NCI-H1694 (cell line): ENCODE measurements at regions not wholly inside any gene's neighbourhood (a gene's known extent, or its start where the extent isn't known, plus 50 kb on each side); places are given as distances from the start of the nearest gene placed in this dataset.
A peak's percentile ranks its signal among the peaks of the same experiment; 100 is the strongest.

Experiments
- DNase-seq: peaks from one replicate; lab custom pipeline; 2025; lab: John Stamatoyannopoulos, UW

DNA sequence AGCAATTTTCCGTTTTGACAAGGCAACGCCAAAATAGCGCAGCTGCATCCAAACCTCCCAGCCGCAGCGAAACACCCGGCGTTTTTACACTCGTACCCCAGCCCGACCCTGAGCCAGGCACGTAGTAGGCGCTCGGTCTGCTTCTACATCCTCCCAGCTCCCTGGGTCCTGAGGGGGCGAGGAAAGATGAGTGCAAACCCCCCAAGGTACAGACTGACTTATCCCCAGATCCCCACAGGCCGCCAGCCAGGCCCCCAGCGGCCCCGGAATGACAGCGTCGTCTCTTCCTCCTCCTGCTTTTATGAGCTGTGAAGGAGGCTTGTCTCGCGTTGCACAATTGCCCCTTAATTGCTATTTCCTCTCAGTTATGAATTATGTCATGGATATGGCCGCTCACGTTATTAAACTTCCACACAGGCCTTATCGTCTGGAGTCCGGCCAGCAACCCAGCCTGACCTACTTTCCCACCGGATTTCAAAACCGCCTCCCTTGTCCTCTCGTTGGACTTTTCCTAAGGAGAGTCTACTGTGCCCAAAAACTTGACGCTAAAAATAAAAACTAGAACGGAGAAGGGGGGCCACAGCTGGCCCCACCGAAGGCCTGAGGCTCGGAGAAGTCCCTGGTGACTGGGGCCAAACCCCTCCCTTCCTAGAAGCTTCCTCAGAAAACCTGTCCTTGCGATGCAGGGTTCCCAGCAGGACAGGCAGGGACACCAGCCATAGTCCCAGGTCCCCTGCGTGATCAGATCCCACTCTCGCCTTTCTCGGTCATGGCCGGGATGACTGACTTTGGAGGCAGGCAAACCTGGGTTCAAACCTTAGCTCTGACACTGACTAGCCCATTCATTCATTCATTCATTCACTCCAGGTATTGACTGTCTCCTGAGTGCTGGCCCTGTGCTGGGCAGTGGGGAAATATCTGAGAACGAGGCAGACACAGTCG, 130.9 kb upstream of the PTPN1 start:
- DNase-seq = no peak

DNA sequence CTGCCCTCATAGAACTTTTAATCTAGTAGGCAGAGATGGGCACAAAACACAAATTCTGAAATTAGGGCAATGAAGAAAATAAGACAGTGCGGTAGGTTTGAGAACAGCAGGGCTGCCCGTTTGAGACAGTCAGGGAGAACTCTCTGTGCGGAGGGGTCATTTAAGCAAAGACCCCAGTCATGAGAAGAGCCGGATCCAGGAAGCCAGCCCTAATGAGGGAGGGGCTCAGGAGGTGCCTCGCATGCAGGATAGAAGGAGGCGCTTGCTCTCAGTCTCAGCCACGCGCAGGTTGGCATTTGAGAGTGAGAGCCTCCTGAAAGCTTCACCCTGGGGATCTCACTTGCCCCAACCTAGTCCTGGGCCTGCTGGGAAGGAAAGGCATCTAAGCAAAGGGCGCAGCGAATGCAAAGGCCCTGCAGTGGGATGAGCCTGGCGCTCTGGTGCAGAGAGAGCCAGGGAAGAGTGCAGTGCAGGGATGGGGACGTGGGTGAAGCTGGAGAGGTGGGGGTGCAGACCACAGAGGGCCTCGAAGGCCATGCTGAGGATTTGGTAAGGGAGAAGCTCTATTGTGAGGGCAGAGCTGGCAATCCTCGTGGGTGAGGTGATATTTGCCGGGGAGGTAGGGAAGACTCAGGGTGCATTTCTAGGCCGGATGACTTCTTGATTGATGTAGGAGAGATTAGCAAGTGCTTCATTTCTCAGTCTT, 130.0 kb upstream of the PTPN1 start:
- DNase-seq = no peak

DNA sequence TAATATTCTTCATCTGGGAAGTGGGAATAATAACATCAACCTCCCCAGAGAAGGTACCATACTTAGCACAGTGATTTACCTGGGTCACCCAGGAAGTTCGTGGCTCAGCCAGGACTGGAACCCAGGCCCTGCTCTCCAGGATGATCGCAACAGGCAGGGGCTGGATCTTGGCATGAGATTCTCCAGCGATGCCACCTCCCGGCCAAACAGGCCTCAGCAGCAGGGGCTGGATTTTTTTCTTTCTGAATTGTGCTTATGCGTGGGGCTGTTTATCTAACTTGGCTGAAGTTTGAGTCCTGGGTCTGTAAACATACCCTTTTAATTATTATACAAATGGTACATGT, 129.5 kb upstream of the PTPN1 start:
- peak; percentile 12 for DNase-seq

DNA sequence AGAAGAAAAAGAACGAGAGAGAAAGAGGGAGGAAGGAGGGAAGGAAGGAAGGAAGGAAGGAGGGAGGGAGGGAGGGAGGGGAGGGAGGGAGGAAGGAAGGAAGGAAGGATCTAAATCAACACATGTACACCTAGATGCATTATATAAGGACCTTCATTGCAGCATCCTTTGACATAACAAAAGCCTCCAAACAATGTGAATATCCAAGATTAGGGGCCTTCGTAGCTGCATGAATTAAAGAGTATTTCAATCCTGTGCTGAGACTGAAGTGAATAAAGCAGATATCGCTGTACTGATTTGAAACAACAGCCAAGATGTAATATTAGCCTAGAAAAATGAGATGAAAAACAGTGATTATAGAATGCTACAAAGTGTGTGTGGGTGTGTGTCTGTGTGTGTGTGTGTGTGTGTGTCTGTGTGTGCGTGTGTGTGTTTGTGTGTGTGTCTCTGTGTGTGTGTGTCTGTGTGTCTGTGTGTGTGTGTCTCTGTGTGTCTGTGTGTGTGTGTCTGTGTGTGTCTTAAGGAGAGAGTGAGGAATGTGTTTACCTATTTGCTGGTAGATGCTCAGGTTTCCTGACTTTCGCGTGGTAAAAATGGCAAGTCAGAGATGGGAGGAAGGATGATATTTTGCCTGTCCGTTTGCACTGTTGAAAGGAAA, 129.0 kb upstream of the PTPN1 start:
- no peak for DNase-seq

DNA sequence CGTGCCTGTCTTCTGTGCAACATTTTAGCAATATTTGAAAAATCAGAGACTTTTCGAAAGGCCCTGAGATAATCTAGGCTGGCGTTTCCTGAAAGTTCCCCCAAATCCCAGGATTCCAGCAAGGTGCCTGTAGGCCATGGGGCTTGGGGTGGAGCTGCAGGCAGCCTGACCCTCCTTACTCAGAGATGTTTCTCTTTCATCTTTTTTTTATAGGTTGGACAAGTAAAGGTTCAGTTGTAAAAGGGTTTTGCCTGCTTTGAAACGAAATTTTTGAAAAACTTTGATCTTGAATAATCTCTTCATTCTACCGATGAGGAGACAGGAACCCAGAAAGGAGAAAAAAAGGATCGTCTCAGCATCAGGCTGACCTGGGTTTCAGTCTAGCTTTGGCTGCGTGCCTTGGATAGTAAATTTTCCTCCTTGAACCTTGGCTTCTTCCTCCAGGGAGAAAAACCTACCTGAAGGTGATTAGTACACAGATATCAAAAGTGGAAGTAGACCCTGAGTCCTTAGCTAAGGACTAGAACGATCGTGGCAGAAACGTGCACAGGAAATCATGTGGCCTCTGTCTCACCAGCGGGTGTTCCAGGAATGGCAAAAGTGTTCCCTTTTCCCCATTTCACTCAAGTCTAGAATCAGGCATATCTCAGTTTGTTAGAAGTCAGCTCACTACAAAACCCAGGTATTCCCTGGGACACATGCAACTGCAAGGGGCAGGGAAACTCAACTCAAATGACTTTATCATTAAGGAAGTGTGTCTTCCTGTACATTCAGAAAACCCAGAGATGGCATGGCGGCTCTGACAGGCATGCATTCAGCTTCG, 128.2 kb upstream of the PTPN1 start:
- DNase-seq = no peak

DNA sequence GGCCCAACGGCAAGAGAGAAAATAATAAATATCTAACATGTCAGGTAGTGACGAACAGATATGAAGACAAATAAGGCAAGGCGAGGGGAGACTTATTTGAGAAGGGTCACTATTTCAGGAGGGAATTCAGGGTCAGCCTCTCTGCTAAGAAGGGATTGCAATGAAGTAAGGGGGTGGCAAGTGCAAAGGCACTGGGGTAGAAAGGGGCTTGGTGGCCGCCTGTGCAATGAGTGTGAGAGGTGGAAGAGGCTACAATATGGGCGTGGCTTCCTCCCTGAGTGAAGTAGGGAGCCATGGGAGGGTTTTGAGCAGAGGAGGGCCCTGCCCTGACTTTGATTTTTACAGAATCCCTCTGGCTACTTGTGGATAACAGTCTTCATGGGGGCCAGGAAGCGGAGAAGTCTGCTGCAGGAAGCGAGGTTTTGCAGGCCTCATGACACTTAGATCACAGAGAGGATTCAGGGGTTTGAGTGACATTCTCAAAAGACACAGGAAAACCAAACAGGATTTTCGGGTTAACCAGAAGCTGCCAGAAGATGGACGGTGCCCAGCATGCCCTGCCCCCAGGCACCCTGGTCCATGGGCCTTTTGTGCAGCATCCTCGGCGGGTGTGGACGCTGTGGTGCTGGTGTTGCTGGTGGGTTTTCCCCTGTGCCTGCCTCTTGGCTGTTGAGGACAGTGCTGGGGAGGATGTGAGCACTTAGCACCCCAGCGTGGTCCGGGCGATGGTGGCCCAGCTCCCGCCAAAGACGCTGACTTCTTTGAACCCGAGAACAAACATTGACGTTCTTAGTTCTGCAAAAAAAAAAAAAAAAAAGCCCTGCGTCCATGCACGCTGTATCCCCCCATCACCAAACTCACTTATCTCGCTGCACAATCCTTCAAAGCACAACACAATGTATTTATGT, 124.2 kb upstream of the PTPN1 start:
- no peak for DNase-seq

DNA sequence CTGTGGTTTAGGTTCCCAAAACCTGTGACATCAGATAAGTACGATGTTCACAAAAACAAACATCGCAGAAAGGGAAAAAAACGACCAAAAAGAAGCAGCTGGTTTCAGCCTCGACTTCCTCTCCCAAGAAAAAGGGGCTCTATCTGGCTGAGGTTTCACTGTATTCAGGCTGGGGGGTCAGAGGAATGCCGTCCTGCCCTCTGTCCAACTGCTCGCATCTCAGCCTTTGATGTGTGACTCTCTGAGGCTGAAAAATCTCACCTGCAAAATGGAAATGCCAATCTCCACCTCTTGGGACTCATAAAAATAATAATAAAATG, 123.6 kb upstream of the PTPN1 start:
- DNase-seq = no peak

DNA sequence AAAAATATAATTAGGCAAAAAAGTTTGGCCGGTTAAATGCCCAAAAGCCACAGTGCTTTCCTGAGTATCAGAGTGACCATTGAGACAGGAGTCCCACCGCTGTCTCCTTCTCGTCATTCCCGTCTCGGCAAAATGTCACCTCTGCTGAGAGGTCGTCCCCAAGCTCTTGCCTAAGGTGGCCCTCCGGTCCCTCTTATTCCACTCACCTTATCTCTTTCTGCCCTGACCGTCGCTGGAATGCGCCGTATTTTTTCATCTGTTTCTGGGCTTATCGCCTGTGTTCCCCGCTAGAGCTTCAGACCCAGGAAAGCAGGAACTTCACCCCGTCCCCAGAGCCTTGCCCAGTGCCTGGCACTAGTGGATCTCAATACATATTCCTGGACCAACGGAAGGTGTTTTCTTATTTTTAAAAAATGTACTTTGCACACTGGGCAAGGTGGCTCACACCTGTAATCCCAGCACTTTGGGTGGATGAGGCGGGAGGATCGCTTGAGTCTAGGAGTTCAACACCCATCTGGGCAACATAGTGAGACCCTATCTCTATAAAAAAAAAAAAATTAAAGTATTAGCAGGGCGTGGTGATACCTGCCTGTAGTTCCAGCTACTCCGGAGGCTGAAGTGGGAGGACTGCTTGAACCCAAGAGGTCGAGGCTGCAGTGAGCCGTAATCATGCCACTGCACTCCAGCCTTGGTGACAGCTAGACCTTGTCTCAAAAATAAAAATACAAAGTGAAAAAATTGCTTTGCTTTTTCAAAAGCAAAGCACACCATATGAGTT, 122.8 kb upstream of the PTPN1 start:
- DNase-seq = no peak

DNA sequence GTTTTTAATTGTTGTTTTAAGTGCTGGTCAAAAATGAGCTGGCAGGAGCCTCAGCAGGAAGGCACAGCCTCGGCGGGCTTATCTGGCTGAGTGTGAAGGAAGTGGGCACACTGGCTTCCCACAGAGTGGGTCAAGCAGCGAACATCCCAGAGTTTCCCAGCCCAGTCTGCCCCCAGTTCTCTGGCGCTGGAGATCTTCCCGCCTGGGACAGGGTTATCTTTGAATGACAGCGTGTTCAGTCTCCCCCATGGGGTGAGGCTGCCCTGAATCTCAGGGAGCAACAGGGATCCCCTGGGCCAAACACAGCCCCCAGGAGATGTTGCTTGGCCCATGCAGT, 122.2 kb upstream of the PTPN1 start:
- DNase-seq = no peak

DNA sequence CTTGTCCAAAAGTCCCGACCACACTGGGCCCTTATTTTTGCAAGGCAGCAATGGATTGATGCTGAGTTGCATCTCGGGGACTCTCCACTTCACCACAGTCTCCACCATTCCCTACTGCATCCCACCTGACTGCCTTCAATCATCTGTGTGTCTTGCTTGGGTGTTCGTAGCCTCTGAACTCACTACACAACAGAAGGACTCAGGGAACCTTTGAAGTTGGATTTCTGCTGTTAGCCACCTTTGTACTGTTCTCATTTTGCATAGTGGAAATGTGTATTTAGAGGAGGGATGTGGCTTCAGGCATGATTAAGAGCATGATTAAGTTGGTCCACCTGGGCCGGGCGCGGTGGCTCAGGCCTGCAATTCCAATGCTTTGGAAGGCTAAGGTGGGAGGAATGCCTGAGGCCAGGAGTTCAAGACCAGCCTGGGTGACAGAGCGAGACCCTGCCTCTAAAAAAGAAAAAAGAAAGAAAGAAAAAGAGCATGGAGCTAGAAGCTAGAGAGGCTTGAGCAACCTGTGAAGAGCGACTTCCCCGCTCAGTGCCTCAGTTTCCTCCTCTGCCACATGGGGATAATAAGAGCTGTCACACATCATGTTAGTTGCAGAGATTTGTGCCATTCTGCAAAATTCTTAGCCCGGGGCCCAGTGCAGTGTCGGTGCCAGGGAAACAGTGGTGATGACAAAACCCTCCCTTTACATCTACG, 121.3 kb upstream of the PTPN1 start:
- DNase-seq = no peak

DNA sequence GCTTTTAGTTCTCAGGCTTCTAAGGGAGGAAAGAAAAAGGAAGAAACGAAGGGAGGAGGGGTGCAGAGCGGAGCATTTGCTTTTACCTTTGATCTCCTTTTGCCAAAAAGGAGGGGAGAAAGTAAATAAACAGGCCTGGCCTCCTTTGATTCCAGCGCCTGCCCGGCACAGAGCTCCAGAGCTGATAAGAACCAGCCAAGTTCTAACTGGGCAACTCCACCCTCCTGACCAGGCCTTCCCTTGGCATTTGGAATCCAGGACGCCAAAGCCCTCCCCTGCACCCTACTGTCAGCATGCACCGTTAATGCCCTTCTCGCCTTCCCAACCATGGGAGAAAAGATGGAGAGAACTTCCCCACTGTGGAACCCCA, 120.8 kb upstream of the PTPN1 start:
- DNase-seq = no peak

DNA sequence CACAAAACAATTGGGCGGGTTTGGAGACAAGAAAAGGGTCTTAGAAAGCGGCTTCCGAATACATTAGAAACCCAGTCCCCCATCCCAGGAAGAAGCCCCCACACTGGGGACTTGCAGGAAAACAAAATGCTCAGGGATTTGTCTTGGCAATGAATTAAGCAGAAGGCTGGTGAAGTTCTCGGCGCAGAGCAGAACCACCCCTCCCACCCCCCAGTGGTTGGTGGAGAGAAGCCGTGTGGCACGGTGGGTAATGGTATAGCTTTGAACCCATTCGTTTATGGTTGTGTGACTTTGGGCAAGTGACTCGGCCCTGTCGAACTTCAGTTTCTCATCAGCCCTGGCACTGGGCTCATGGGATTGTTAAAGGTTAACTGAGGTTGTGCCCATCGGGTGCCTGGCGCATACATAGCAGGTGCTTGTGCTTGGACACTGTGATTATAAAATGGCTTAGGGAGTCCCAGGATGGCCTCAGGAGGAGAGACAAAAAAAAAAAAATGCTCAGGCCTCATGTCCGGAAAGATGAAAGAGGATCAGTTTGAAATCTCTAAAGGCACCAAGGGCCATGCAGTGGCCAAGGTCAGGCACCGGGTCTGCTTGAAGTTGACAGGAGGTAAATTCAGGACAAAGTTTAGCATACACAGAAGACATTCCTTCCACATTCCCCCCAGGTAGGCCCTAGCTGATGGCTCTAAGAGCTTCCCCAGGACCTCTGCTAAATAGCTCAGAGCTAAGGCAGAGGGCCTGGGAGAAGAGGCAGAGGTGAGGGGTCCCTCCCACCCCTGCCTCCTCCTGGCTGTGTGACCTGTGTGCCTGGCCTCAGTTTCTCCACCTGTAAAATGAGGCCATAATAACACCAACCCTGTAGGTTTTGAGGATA, 120.1 kb upstream of the PTPN1 start:
- DNase-seq = no peak

DNA sequence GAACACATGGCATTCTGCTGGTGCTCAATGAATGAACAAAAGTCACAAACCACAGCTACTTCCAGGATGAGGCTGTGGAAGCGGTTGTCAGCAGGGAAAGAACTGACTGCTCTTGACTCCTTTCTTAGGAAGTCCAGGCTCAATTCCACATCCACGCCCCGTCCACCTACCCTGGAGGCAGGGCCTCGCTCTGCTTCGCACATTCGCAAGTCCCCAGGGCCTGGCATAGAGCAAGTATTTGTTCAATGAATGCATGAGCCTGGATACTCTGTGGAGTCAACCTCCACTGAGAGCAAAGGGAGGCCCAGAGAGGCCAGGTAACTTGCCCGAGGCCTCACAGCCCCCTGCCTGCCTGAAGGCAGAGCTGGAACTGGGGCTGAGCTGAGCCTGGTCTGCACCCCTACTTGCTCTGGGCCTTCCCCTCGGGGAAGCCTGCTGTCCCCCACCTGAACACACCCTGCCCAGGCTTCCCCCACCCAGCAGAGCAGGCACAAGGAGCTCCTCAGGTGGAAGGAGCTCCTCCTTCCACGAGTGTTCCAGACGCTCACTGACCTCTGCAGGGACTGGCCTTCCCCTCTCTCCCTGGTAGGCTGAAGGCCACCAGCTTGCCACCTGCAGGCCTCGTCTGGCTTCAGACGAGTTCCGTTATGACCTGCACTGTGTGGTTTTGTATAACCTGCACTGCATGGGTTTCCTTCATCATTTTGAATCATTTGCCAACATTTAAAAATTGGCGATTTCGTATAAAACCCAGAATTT, 119.3 kb upstream of the PTPN1 start:
- DNase-seq = no peak

DNA sequence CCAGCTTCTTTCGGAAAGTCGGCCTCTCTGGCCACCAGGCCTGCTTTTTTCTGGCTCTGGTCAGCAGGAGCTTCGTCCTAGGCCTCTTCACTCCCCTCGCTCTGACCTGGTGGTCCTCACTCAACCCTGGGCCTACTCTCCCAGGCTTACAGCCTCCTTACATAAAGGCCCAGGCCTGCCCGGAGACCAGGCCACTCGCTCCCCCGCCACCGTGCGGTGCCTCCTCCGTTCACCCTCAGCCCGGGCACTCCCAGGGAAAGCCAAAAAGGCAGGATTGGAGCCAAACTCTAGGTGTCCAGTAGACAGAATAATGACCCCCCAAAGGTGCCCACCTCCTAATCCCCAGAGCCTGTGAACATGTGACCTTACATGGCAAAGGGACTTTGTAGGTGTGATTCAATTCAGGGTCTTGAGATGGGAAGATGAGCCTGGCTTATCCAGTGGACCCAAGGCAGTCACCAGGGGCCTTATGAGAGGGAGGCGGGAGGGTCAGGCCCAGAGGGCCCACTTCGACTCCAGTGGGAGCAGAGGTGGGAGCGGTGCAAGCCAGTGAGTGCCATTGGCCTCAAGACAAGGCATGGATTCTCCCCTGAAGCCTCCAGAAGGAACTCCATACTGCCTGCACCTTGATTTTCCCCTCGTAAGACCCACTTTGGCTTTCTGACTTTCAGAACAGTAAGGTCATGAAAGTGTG, 118.6 kb upstream of the PTPN1 start:
- DNase-seq = no peak

DNA sequence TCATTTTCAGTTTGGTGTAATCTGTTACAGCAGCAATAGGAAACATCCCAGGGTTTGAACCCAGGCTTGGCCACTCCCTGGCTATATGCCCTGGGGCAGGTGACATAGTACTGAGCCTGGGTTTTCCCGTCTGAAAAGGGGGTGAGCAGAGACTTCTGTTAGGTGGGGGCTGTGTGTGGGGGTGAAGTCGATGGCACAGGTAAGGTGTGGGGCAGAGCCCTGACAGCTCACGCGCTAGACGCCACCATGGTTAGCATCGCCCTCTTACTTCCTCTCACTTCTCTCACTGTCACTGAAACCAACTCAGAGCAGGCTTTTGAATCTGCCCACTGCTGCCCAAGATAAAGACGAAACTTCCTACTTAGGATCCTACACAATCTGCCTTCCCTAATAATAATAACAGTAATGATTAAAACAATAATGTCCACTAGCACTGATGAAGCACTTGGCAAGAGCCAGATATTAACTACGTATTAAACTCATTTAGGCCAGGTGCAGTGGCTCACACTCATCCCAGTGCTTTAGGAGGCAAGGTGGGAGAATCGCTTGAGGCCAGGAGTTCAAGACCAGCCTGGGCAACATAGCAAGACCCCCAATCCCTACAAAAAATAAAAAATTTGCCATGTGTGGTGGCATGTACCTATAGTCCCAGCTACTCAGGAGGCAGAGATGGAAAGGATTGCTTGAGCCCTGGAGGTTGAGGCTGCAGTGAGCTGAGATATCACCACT, 117.9 kb upstream of the PTPN1 start:
- DNase-seq = no peak

DNA sequence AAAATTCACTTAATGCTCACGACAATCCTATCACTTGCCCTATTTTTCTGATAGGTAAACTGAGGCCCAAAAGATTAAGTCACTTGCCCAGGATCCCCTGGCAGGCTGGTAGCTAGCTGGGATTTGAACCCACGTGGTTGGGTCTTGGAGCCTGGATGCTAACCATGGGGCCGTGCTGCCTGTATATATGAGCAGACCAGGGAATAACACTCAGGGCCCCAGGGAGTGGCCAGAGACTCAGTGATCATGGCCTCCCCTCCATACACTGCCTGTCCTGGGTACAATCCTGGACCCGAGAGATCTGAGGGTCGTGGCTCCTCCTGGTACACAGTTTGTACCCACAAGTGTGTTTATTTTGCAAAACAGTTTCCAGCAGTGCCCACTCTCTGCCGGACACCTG, 116.9 kb upstream of the PTPN1 start:
- DNase-seq = no peak

DNA sequence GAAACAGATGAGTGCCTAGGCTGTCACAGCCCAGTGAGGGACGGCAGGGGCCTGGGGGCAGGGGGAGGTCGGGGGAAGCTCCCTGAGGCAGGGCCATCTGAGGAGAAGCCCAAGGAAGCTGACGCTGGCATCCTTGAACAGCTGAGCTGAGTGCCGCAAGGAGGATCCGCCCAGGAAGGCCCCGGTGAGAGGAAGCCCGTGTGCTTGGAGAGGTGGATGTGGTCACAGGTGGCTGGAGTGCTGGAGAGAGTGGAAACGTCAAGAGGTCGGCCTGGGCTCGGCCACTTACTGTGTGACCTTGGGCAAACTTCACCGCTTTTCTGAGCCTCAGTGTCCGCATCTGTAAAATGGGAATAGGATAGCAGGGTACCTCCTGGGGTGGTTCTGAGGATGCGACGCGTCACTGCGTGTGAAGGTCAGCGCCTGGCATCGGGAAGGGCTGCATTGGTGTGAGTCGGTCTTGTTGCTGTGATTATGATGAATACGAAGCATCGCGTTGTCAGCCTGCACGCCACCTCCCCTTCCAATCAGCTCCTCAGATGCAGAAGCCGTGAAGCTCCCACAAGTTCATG, 116.1 kb upstream of the PTPN1 start:
- no peak for DNase-seq
